HG03064 (cell line): ENCODE measurements at regions not wholly inside any gene's neighbourhood (a gene's known extent, or its start where the extent isn't known, plus 50 kb on each side); places are given as distances from the start of the nearest gene placed in this dataset.

ENCODE experiments used
- ATAC-seq: cut with Tn5 transposase; IDR thresholded peaks from one replicate; pipeline ENCODE4 v1.9.1; 2021; ENCODE audit warnings: low read depth; ENCODE audit not compliant: unreplicated experiment

GRCh38 chr7:47049234-47049774, 532.6 kb downstream of the TNS3 start:
- ATAC-seq, result no peak

- no peak for ATAC-seq
These were observed 534.5 kb downstream of the TNS3 start for GRCh38 chr7:47047384-47047783.

- ATAC-seq, result no peak
These were observed 535.0 kb downstream of the TNS3 start for GRCh38 chr7:47046949-47047348.

- no peak for ATAC-seq
These were observed 536.5 kb downstream of the TNS3 start for GRCh38 chr7:47045207-47046051.

- ATAC-seq, result no peak
These were observed 537.3 kb downstream of the TNS3 start for GRCh38 chr7:47044625-47045024.

GRCh38 chr7:47043304-47043703, 538.6 kb downstream of the TNS3 start:
- ATAC-seq, result no peak

GRCh38 chr7:47042669-47043068, 539.2 kb downstream of the TNS3 start:
- no peak for ATAC-seq

- no peak for ATAC-seq
These were observed 541.0 kb downstream of the TNS3 start for GRCh38 chr7:47040795-47041347.

GRCh38 chr7:47039904-47040303, 542.0 kb downstream of the TNS3 start:
- ATAC-seq, result no peak

- no peak for ATAC-seq
These were observed 542.7 kb downstream of the TNS3 start for GRCh38 chr7:47039089-47039648.

GRCh38 chr7:47038621-47039020, 543.3 kb downstream of the TNS3 start:
- no peak for ATAC-seq

- ATAC-seq, result no peak
These were observed 544.3 kb downstream of the TNS3 start for GRCh38 chr7:47037607-47038006.

GRCh38 chr7:47036909-47037308, 545.0 kb downstream of the TNS3 start:
- ATAC-seq, result no peak

GRCh38 chr7:47035522-47035921, 546.4 kb downstream of the TNS3 start:
- no peak for ATAC-seq

GRCh38 chr7:47034180-47034579, 547.7 kb downstream of the TNS3 start:
- ATAC-seq, result no peak

GRCh38 chr7:47032536-47032908, 549.4 kb downstream of the TNS3 start:
- ATAC-seq, result no peak

GRCh38 chr7:47031786-47032535, 550.0 kb downstream of the TNS3 start:
- no peak for ATAC-seq

- no peak for ATAC-seq
These were observed 553.6 kb downstream of the TNS3 start for GRCh38 chr7:47028284-47028683.

GRCh38 chr7:47027695-47028240, 554.1 kb downstream of the TNS3 start:
- no peak for ATAC-seq

GRCh38 chr7:47026780-47027361, 555.0 kb downstream of the TNS3 start:
- no peak for ATAC-seq
